NCI-H446 (cell line): ENCODE measurements at regions not wholly inside any gene's neighbourhood (a gene's known extent, or its start where the extent isn't known, plus 50 kb on each side); places are given as distances from the start of the nearest gene placed in this dataset.
A peak's percentile ranks its signal among the peaks of the same experiment; 100 is the strongest.

Source experiments
- DNase-seq, 2 experiments: peaks; one replicate each; lab custom pipeline; 2025; lab: John Stamatoyannopoulos, UW

GRCh38 chr13:40388617-40389016 lies 277.8 kb downstream of the FOXO1 start:
- no peak for DNase-seq

GRCh38 chr13:40389081-40389641 lies 277.3 kb downstream of the FOXO1 start:
- no peak for DNase-seq

- no peak for DNase-seq
Measured at GRCh38 chr13:40390401-40390916, 276.0 kb downstream of the FOXO1 start.

GRCh38 chr13:40391788-40392187 lies 274.7 kb downstream of the FOXO1 start:
- DNase-seq = no peak

GRCh38 chr13:40394304-40394985 lies 272.0 kb downstream of the FOXO1 start:
- DNase-seq = no peak

GRCh38 chr13:40398065-40398464 lies 268.4 kb downstream of the FOXO1 start:
- DNase-seq = no peak

GRCh38 chr13:40399756-40400155 lies 266.7 kb downstream of the FOXO1 start:
- DNase-seq = no peak

- peak in 1 of 2 experiments; percentile 36 for DNase-seq
Measured at GRCh38 chr13:40401911-40402776, 264.3 kb downstream of the FOXO1 start.

GRCh38 chr13:40402931-40403431 lies 263.5 kb downstream of the FOXO1 start:
- no peak for DNase-seq

GRCh38 chr13:40403509-40404241 lies 262.8 kb downstream of the FOXO1 start:
- no peak for DNase-seq

GRCh38 chr13:40404407-40404806 lies 262.0 kb downstream of the FOXO1 start:
- no peak for DNase-seq

GRCh38 chr13:40404967-40405716 lies 261.3 kb downstream of the FOXO1 start:
- no peak for DNase-seq

GRCh38 chr13:40406405-40407120 lies 259.9 kb downstream of the FOXO1 start:
- DNase-seq = no peak

- no peak for DNase-seq
Measured at GRCh38 chr13:40407567-40407966, 258.9 kb downstream of the FOXO1 start.

GRCh38 chr13:40408602-40409001 lies 257.8 kb downstream of the FOXO1 start:
- DNase-seq = no peak

- DNase-seq = no peak
Measured at GRCh38 chr13:40409278-40409677, 257.2 kb downstream of the FOXO1 start.

GRCh38 chr13:40410315-40410714 lies 256.1 kb downstream of the FOXO1 start:
- DNase-seq = no peak

- DNase-seq = no peak
Measured at GRCh38 chr13:40420160-40420740, 246.2 kb downstream of the FOXO1 start.

- DNase-seq = no peak
Measured at GRCh38 chr13:40422588-40423235, 243.7 kb downstream of the FOXO1 start.

GRCh38 chr13:40428354-40428753 lies 238.1 kb downstream of the FOXO1 start:
- no peak for DNase-seq
